Sigmoid colon (tissue), 6 donors: ENCODE measurements at regions not wholly inside any gene's neighbourhood (a gene's known extent, or its start where the extent isn't known, plus 50 kb on each side); places are given as distances from the start of the nearest gene placed in this dataset.
A peak's percentile ranks its signal among the peaks of the same experiment; 100 is the strongest.

Source experiments
- DNase-seq: peaks from one replicate; pipeline ENCODE4 v3.0.0-alpha.2; 2019
- H3K27ac ChIP-seq, 4 donors: fragments of 200-600 bp; sonication (generic); one replicate each; pipeline ENCODE4 v1.5.1; 2016 to 2019; ENCODE audit warnings: mild to moderate bottlenecking in 1 of 4
- H3K27me3 ChIP-seq, 3 donors: fragments of 200-600 bp; sonication (generic); one replicate each; pipeline ENCODE4 v1.5.1; 2019; ENCODE audit warnings: mild to moderate bottlenecking in 1 of 3
- H3K36me3 ChIP-seq, 4 donors: fragments of 200-600 bp; sonication (generic); one replicate each; pipeline ENCODE4 v1.5.1; 2016 to 2019
- H3K4me1 ChIP-seq, 4 donors: fragments of 200-600 bp; sonication (generic); one replicate each; pipeline ENCODE4 v1.5.1; 2017 to 2019
- H3K4me3 ChIP-seq, 4 donors: fragments of 200-600 bp; sonication (generic); one replicate each; pipeline ENCODE4 v1.5.1; 2017 to 2019; ENCODE audit warnings: mild to moderate bottlenecking in 2 of 4, moderate library complexity in 1 of 4
- H3K9me3 ChIP-seq, 4 donors: fragments of 200-600 bp in 3 of 4; sonication (generic) in 3 of 4; one replicate each; pipeline versions ENCODE4 v1.5.1 to v1.6.1; 2013 to 2019
- CTCF ChIP-seq, 4 experiments: fragments of 450-650 bp in 3 of 4; fragments of 200-600 bp in 1 of 4; IDR thresholded peaks; one replicate each; pipeline ENCODE4 v1.5.1; 2016 to 2019; ENCODE audit warnings: antibody characterized with exemption in 4 of 4, mild to moderate bottlenecking in 3 of 4, moderate library complexity in 2 of 4
- EP300 ChIP-seq, 4 donors: sonication (generic); formaldehyde crosslinking; IDR thresholded peaks; one replicate each; pipeline ENCODE4 v1.6.1; 2017; ENCODE audit warnings: antibody characterized with exemption in 4 of 4
- POLR2A ChIP-seq, 2 donors: fragments of 450-650 bp; IDR thresholded peaks; one replicate each; pipeline ENCODE4 v1.6.1; 2016; ENCODE audit warnings: antibody characterized with exemption in 2 of 2, mild to moderate bottlenecking in 2 of 2, moderate library complexity in 2 of 2
- POLR2AphosphoS5 ChIP-seq, 4 donors: sonication (generic); formaldehyde crosslinking; IDR thresholded peaks; one replicate each; pipeline ENCODE4 v1.6.1; 2017; ENCODE audit warnings: antibody characterized with exemption in 4 of 4
- WGBS, 2 donors: extraction: QIAGEN DNeasy Blood & Tissue Kit; methylation state at CpG; one replicate each; pipeline ENCODE4 v1.1.7; 2013; 5-methylcytosine and 5-hydroxymethylcytosine counted together
- intact Hi-C: fragments of 100-400 bp; cut with DNase I; formaldehyde crosslinking; loops from one replicate; pipeline ENCODE4 v1.15.1; 2023
- donor health status: healthy with polysubstance abuse.
- donor health status: healthy.

GRCh38 chr16:54231919-54232318 lies 54.7 kb downstream of the IRX3 start:
- Histone ChIP-seq H3K4me3 (no peak overlapping the region), H3K9me3 (peaks cover 0 to 3% (median 0%) of the 10 kb centered on the region in 4 donors), H3K27ac (no peak overlapping the region), H3K36me3 (no peaks in the 10 kb centered on the region), H3K4me1 (peaks cover 0 to 7% (median 3%) of the 10 kb centered on the region in 4 donors), H3K27me3 (peaks cover 0 to 5% (median 0%) of the 10 kb centered on the region in 3 donors)
- intact Hi-C loops, result no loop called here
- TF ChIP-seq CTCF (IDR thresholded peaks at IDR 0.05) (no peak), EP300 (IDR thresholded peaks at IDR 0.05) (no peak), POLR2AphosphoS5 (IDR thresholded peaks at IDR 0.05) (no peak), POLR2A (IDR thresholded peaks at IDR 0.05) (no peak)
- DNase-seq, result no peak
- 64 to 71% methylated on average over 4 of the region's 4 CpGs for WGBS, 2 donors

GRCh38 chr16:54231336-54231735 lies 55.3 kb downstream of the IRX3 start:
- intact Hi-C loops, result no loop called here
- H3K27ac ChIP-seq, result no peak overlapping the region
- peaks cover 0 to 7% (median 3%) of the 10 kb centered on the region in 4 donors for H3K4me1 ChIP-seq
- peaks cover 0 to 5% (median 0%) of the 10 kb centered on the region in 3 donors for H3K27me3 ChIP-seq
- no peaks in the 10 kb centered on the region for H3K36me3 ChIP-seq
- DNase-seq, result no peak
- TF ChIP-seq POLR2A (IDR thresholded peaks at IDR 0.05) (no peak), POLR2AphosphoS5 (IDR thresholded peaks at IDR 0.05) (no peak), CTCF (IDR thresholded peaks at IDR 0.05) (no peak), EP300 (IDR thresholded peaks at IDR 0.05) (no peak)
- WGBS, 2 donors, result 32 to 49% methylated on average over 1 of the region's 1 CpG
- H3K4me3 ChIP-seq, result no peak overlapping the region
- peaks cover 0 to 3% (median 0%) of the 10 kb centered on the region in 4 donors for H3K9me3 ChIP-seq

- H3K4me1 ChIP-seq, result peaks cover 0 to 2% (median under 1%) of the 10 kb centered on the region in 4 donors
- no peak overlapping the region for H3K27ac ChIP-seq
- intact Hi-C loops, result no loop called here
- H3K9me3 ChIP-seq, result peaks cover 0 to 3% (median 0%) of the 10 kb centered on the region in 4 donors
- WGBS, 2 donors, result 96 to 97% methylated on average over 3 of the region's 3 CpGs
- no peaks in the 10 kb centered on the region for H3K36me3 ChIP-seq
- peaks cover 0 to 5% (median 0%) of the 10 kb centered on the region in 3 donors for H3K27me3 ChIP-seq
- DNase-seq, result no peak
- TF ChIP-seq POLR2AphosphoS5 (IDR thresholded peaks at IDR 0.05) (no peak), EP300 (IDR thresholded peaks at IDR 0.05) (no peak), CTCF (IDR thresholded peaks at IDR 0.05) (no peak), POLR2A (IDR thresholded peaks at IDR 0.05) (no peak)
- H3K4me3 ChIP-seq, result no peak overlapping the region
Observed at GRCh38 chr16:54228325-54228724, 58.3 kb downstream of the IRX3 start.

GRCh38 chr16:54226296-54227010 lies 60.1 kb downstream of the IRX3 start:
- DNase-seq, result peak; percentile 26
- no peaks in the 10 kb centered on the region for H3K36me3 ChIP-seq
- TF ChIP-seq EP300 (IDR thresholded peaks at IDR 0.05) (no peak), POLR2AphosphoS5 (IDR thresholded peaks at IDR 0.05) (no peak), CTCF (IDR thresholded peaks at IDR 0.05) (no peak)
- intact Hi-C loops, result no loop called here
- no peak overlapping the region for H3K4me3 ChIP-seq
- H3K27me3 ChIP-seq, result peaks cover 0 to 5% (median 0%) of the 10 kb centered on the region in 3 donors
- H3K9me3 ChIP-seq, result peaks cover 0 to 3% (median 0%) of the 10 kb centered on the region in 4 donors
- WGBS, 2 donors, result 89 to 94% methylated on average over 10 of the region's 10 CpGs
- H3K27ac ChIP-seq, result no peak overlapping the region
- no peaks in the 10 kb centered on the region for H3K4me1 ChIP-seq
